ENCODE measurements at regions not wholly inside any gene's neighbourhood (a gene's known extent, or its start where the extent isn't known, plus 50 kb on each side); places are given as distances from the start of the nearest gene placed in this dataset.

DNA sequence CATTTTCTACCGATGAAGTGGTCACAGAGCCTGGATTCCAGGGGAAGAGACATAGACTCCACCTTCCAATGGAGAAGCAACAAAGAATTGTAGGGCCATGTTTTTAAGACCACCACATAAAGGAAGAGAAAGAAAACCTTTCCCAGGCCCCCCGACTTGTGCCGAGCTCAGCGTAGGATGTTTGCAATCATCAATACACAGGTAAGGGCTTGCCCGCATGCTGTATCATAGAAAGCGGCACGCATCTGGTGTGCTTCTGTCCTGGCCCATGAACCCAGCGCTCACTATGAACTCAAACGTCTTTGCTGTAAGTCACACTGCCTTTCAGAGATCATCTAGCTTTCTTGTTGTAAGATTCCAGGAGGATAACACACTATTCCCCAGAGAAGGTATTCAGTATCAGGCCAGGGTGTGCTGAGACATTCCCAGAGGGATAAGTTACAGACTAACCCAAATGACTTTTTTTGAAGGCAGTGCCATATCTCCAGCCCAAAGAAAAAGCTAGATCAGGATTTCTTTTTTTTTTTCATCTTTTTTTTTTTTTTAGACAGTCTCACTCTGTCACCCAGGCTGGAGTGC is 79.5 kb upstream of the RPL38 start:
- TF ChIP-seq SIN3A (IDR thresholded peaks at IDR 0.05; ENCODE audit: low read depth) = no peak
- no peak for TF ChIP-seq POLR2A (IDR thresholded peaks at IDR 0.05; ENCODE audit: borderline replicate concordance, extremely low read depth, insufficient read depth, insufficient read length)
- no peak for TF ChIP-seq POLR2AphosphoS5 (IDR thresholded peaks at IDR 0.05; ENCODE audit: low read depth, low read length)
- TF ChIP-seq, protein P1, sequence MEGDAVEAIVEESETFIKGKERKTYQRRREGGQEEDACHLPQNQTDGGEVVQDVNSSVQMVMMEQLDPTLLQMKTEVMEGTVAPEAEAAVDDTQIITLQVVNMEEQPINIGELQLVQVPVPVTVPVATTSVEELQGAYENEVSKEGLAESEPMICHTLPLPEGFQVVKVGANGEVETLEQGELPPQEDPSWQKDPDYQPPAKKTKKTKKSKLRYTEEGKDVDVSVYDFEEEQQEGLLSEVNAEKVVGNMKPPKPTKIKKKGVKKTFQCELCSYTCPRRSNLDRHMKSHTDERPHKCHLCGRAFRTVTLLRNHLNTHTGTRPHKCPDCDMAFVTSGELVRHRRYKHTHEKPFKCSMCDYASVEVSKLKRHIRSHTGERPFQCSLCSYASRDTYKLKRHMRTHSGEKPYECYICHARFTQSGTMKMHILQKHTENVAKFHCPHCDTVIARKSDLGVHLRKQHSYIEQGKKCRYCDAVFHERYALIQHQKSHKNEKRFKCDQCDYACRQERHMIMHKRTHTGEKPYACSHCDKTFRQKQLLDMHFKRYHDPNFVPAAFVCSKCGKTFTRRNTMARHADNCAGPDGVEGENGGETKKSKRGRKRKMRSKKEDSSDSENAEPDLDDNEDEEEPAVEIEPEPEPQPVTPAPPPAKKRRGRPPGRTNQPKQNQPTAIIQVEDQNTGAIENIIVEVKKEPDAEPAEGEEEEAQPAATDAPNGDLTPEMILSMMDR (IDR thresholded peaks at IDR 0.05 in 2 of 3, conservative IDR thresholded peaks at IDR 0.05 in 1 of 3; ENCODE audit: borderline replicate concordance in 1 of 3, insufficient read depth in 1 of 3, low read depth in 2 of 3, low read length in 2 of 3) = no peak

All from HCT116 (cell line).